Fibroblast of peridontal ligament (primary cell): ENCODE measurements at regions not wholly inside any gene's neighbourhood (a gene's known extent, or its start where the extent isn't known, plus 50 kb on each side); places are given as distances from the start of the nearest gene placed in this dataset.
"Not testable (repeated sequence)": the region's sequence is repeated elsewhere in the genome, so short reads cannot be mapped to it uniquely, and the experiment has no call there.

Source experiments
- DNase-seq: peaks from one replicate; pipeline ENCODE4 v3.0.0-alpha.2; 2010; ENCODE audit errors: extremely low read depth

DNA sequence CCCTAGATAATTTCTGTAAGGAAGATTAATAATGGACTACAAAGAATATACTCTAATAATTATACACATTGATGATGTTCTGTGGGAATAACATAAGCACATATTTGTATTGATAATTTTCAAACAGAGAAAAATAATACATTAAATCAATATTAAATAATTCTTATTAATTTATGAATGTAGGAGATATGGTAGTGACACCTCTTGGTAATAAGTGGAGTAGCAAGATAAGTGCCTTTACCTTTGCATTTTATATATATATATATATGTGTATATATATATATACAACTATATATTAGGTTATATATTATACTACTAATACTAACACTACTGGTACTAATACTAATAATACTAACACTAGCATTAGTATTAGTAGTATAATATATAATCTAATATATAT is 905.8 kb downstream of the SLITRK1 start:
- DNase-seq: peak; percentile 6

DNA sequence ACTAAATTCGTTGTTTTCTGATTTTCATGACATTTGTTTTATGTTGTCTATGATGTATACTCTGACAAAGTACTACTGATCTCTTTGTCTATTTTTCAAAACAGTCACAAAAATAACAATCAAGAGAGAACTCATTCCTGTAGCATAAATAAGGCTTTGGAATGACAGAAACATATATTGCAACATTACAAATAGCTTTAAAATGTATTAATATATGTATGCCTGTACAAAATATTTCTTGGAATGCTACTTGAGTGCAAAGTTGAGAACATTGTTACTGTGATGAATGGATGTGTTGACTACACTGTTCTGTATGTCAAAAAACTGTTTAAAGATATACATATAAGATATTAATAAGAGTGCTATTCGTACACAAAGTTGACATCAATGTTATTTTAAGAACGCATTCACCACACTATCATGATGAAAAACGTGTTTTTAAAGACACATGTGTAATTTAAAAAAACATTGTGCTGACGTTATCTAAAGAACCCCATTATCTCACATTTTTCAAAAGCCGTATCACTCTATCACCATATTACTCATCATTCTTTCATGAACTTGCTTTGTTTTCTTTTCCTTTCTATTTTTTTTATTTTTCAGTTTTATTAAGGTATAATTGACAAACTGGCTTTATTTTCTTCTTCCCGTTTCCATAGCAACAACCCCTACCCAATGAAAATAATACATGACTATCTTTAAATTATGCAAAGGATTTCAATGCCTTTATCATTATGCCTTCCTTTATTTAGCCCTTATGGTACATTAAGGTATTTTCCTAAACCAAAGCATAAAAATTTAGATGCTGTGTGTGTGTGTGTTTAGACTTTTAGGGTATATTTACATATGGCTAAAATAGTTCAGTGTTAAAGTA is 918.8 kb downstream of the SLITRK1 start:
- no peak for DNase-seq

DNA sequence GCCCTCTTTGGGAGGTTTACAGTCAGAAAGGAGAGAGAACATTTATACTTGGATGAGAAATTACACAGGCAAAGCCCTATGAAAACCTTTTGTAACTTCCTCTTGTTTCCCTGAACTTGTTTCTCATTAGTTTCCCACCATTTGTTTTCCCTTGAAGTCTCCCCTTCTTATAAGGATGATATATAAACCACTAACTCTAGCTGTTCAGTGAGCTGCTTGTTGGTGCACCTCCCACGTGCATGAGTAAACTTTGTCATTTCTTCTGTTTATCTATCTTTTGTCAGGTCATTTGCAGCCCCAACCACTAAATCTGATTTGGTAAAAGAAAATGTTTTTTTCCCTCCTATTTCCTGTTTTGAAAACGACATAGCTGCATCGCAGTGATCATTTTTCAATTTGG is 919.9 kb downstream of the SLITRK1 start:
- no peak for DNase-seq

DNA sequence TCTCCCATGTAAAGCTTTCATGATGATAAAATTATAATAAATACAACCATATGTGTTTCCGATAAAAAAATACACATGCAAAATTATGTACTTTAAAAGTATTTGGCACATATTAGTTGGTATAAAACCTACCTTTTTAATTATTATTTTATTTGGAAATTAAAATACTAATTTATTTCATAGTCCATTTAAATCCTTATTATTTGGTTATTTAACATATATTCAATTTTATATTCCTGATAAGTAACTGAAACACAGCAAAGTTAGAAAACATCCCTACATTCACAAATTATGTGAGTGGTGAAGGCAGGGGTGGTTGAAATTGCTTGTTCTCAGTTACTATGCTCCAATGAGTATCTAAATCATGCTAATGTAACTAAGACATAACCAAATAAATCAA is 920.5 kb downstream of the SLITRK1 start:
- no peak for DNase-seq

GRCh38 chr13:82952336-82952735 is 929.9 kb downstream of the SLITRK1 start:
- not testable (repeated sequence) for DNase-seq

DNA sequence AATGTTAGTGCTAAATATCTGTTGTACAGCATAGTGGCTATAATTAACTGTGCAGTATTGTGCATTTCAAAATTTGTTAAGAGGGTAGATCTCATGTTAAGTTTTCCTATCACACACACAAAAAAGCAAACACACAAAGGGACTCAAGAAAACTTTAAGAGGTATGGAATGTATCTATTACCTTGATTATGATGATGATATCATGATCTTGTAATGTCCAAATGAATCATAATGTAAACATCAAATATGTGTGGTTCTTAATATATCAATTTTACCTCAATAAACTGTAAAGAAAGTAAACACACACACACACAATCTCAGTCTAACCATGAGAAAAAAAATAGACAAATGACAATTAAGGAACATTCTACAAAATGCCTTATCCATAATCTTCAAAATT is 934.6 kb downstream of the SLITRK1 start:
- no peak for DNase-seq

DNA sequence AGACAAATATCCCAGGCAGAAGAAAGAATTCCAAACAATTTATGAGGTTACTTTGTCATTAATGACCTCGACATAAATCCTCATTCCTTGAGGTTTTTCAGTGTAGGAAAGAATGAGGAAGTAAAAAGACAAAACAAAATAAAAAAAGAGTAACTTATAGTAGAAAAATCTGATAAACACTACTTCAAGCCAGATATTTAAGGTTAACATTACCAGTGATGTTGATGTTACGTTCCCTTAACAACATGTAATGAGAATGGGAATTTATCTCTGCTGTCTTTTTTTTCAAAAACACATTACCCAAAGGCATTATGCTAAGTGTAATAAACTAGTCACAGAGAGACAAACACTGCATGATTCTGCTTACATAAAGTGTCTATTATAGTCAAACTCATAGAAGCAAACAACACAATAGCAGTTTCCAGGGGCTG is 935.1 kb downstream of the SLITRK1 start:
- DNase-seq: peak; percentile 9

- DNase-seq: no peak
Observed at GRCh38 chr13:82938644-82939043, 943.6 kb downstream of the SLITRK1 start.

DNA sequence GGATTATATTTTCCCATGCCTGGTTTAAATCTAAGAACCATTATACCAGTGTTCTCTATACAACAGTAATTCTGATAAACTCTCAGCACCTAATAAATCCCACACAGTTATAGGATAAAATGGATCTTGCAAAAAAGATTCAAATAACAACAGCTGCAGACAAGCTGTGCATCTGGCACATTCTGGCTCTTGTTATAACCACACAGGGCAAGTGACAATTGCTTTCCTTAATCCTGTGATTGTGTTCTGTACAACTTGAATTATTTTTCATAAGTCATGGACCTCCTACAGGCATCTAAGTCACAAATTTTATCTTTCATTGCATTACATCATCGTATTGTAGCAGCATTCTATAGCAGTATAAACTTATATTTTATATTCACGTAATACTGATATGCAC is 948.3 kb downstream of the SLITRK1 start:
- no peak for DNase-seq

DNA sequence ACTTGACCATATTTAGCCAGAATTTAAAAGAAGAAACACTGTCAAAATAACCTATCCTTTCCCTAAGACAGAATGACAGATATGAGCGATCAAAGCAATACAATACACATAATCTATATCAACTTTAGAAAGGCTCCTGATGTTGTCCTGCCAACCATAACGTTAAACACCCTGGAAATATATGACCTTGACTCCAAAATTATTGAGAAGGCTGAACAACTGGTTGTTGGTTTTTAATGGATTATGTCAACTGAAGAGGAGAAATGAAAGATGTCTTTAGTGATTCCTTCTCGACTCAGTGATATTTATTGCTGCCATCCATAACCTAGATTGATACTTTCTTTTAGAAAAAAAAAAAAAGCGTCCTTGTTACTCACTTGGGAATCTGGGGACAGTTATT is 957.2 kb downstream of the SLITRK1 start:
- DNase-seq: no peak

DNA sequence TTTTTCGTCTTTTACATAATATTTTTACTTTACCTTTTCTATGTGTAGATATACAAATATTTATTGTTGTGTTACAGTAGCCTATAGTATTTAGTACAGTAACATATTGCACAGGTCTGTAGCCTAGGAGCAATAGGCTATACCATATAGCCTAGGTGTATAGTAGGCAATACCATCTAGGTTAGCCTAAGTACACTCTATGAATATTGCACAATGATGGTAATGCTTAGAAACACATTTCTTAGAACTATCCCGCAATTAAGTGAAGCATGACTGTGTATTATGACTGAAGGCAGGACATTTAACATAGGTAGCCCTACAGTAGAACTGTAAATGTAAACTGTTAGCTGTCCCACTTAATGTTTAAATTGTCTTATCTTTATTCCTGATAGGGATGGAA is 964.3 kb downstream of the SLITRK1 start:
- DNase-seq: no peak

GRCh38 chr13:82912564-82912963 is 969.7 kb downstream of the SLITRK1 start:
- DNase-seq: no peak

DNA sequence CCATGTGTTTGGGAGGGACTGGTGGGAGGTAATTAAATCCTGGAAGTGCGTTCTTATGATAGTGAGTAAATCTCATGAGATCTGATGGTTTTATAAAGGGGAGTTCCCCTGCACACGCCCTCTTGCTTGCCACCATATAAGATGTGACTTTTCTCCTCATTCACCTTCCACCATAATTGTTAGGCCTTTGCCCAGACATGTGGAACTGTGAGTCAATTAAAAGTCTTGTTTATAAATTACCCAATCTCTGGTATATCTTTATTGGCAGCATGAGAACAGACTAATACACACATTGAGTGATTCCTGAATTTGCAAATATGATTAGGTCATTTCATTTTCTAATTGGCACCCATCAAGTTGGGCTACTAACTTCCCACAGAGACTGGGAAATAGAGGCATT is 977.2 kb downstream of the SLITRK1 start:
- DNase-seq: no peak

DNA sequence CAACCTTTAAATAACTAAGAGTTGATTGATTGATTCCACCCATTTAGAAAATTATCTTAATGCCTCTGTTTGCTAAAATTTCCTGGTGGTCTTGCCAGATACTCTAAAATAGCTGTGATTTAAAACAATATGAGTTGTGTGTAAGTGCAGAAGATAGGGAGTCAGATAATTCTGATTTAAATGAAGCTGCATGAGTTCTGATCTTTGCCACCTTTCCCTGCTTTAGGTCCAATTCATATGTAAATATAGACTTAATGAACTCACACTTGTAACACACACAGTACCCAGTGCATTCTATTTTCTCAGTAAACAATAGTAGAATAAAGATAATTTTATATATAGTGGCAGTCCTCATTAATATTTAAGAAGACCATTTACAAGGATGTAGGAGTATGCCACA is 981.8 kb downstream of the SLITRK1 start:
- DNase-seq: no peak

GRCh38 chr13:82898586-82898985 is 983.7 kb downstream of the SLITRK1 start:
- DNase-seq: no peak

DNA sequence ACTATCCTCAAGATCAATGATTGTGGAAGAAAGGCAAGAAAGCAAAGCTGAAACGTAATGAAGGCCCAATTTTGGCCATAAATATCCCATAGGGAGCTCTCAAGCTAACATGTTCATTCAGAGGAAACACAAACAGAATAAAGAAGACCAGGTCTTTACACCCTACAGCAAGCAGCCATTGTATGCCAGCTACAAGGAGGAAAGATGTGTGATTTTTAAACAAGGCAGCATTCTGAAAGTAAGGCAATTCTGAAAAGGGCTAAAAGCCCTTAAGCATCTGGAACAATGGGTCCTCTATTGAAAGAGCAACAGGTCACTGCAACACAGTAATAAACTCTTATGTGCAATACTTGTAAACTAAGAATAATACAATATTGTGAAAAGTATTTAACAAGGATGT is 1002.4 kb downstream of the SLITRK1 start:
- DNase-seq: no peak

DNA sequence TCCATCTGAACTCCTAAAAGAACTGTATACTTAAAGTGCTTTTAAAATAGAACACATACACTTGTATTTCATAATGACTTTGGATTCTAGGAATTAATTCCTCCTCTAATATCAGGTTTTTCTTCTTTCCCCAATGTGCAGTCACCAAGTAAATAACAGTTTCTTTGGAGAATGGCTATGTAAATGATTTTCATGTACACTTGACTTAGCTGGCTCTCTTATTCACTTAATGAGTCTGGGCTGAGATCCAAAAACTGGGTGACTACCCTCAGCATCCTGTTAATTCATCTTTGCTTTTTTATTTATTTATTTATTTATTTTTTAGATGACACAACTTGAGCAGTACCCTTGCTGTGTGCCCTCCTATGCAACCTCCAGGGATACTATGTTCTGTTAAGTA is 1003.7 kb downstream of the SLITRK1 start:
- DNase-seq: peak; percentile 4

DNA sequence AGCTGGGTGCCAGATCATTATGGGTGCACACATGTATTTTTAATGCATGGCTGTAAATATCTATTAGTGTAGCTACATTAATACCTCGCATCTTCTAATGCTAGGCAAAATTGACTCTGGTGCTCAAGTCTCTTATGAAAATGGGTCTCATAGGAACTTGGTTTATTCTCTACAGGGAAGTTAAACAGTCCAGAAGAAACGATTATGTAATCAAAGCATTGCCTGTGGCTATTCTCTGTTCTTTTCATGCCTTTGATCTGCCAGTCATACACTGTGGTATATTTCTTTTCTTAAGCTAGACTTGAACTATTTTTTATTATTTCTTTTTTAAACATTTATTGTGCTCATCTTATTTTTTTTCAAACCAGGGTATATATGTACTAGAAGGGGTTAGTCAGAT is 1015.0 kb downstream of the SLITRK1 start:
- DNase-seq: no peak

GRCh38 chr13:82850644-82851043 is 1031.6 kb downstream of the SLITRK1 start:
- no peak for DNase-seq

DNA sequence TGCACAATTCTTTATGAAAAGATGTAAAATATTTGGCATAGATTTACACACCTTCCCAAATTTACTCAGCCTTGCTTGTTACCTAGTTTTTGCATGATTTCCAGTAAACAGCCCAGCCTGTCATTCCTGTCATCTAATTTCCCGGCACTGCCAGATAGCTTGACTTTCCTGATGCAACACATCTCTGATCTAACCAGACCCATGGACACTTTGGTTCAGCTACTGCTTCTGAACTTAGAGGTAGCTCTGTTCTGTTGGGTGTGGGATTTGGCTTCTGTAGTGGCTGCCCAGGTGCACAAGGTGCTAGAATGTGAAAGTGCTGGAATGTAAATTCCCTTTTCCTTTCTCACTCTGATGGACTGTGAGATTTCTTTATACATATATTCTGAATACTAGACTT is 1033.5 kb downstream of the SLITRK1 start:
- no peak for DNase-seq

GRCh38 chr13:82847595-82847994 is 1034.7 kb downstream of the SLITRK1 start:
- DNase-seq: no peak

- peak; percentile 59 for DNase-seq
Observed at GRCh38 chr13:82833923-82834322, 1048.4 kb downstream of the SLITRK1 start.

DNA sequence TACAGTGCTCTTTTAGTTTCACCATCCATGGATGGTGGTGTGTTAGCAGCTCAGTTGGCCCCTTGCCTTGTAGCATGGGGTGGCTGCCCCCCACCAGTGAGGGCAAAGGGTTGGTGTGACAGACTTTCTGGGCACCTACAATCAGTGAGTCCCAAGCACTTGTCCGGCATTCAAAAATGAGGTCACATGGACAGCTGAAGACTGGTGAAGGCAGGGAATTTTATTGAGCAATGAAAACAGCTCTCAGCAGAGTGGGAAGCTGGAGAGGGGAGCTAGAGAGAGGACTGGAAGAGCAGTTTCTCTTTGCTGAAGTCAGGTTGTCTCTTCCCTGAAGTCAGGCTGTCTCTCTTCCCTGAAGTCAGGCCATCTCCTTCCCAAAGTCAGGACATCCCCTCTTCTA is 1053.2 kb downstream of the SLITRK1 start:
- no peak for DNase-seq

- DNase-seq: no peak
Observed at GRCh38 chr13:82827724-82828123, 1054.5 kb downstream of the SLITRK1 start.
